NOMO-1 treated with dmso at 0.1 percent for 144 hours (cell line): ENCODE measurements at regions not wholly inside any gene's neighbourhood (a gene's known extent, or its start where the extent isn't known, plus 50 kb on each side); places are given as distances from the start of the nearest gene placed in this dataset.

Source experiments
- DNase-seq: peaks from one replicate; lab custom pipeline; 2025; ENCODE audit not compliant: unreplicated experiment; lab: John Stamatoyannopoulos, UW

DNA sequence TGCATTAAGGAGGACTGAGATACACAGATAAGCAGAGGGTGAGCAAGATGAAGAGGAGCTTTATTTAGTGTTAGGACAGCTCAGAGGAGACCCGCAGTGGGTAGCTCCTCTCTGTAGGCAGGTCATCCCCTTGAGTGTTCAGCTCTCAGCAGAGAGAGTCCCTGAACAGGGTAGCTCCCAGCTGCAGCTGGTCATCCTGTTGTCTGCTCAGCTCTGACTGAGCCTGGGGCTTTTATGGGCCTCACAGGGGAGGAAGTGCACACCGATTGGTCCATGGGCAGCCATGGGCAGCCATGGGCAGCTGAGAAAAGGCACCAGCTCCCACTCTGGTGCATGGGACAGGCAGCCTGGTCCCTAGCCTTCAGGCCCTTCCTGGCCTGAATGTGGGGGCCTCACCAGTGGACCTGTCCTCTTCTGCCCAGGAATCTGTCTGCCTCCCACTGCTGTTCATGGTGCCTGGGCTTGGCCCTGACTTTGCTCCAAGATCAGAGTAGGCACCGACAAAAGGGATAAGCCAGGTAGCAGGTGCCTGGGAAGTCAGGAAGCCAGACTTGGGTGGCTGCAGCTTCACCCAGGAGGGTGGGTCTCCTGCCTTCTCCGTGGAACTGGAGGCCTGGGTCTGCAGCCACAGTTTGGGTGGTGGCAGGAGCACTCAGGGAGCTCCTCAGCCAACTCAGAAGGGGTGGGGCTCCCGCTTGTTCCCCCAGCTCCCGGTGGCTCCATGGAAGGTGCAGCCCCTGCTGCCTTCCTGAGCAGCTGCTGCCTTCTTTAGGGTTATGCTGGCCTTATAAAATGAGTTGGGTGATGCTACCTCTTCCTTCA is 54.7 kb downstream of the MYEOV start:
- no peak for DNase-seq

DNA sequence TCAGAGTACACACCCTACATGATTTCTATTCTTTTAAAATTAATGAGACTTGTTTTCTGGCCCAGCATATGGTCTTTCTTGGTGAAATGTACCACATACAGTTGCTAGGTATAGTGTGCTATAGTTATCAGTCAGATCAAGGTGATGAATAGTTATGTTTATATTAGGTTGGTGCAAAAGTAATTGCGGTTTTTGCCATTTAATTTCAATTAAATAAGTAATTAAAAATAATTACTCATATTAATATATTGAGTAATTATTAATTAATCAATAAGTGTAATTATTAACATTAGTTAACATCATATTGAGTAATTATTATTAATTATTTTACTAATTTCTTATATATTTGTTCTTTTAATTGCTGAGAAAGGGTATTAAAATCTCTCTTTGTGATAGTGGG is 56.1 kb downstream of the MYEOV start:
- DNase-seq = no peak

DNA sequence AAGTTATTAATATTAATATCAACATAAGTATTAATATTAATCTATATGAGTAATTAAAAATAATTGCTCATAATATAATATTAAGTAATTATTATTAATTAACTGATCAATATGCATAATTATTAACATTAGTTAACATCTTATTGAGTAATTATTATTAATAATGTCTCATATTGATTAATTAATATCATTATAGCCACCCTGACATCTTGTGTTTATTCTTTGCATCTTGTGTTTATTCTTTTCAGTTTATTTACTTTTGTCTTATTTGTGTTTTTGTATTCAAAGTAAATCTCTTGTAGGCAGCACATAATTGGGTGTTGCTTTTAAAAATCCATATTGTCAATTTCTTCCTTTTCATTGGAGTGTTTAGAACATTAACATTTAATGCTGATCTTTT is 56.6 kb downstream of the MYEOV start:
- no peak for DNase-seq

DNA sequence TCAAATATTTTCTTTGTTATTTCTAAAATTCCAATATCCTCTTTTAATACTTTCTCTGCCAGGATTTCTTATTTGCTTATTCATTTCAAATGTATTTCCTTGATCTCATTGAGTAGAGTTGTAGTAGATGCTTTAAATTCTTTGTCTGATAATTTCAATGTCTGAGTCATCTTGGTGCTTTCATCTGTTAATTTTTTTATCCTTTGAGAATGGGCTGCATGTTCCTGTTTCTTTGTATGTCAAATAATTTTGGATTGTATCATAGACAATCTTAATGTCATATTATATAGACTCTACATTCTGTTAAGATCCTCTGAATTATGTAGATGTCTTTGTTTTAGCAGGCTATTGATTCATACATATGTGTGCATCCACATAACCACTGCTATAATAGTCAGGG is 57.5 kb downstream of the MYEOV start:
- no peak for DNase-seq

DNA sequence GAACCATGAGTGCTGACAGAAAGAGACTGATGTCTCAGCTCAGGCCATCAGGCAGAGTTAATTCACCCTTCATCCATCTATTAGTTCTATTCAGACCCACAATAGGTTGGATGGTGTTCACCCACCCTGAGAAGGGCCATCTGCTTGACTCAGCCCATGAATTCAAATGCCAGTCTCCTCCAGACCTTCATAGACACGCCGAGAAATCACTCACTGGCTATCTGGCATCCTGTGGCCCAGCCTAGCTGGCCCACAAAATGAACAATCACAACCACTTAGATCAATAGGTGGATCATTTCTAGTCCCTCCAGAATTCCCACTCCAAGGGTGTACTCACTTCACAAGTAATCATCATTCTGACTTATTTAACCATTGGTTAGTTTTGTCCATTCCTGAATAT is 58.2 kb downstream of the MYEOV start:
- DNase-seq = no peak

DNA sequence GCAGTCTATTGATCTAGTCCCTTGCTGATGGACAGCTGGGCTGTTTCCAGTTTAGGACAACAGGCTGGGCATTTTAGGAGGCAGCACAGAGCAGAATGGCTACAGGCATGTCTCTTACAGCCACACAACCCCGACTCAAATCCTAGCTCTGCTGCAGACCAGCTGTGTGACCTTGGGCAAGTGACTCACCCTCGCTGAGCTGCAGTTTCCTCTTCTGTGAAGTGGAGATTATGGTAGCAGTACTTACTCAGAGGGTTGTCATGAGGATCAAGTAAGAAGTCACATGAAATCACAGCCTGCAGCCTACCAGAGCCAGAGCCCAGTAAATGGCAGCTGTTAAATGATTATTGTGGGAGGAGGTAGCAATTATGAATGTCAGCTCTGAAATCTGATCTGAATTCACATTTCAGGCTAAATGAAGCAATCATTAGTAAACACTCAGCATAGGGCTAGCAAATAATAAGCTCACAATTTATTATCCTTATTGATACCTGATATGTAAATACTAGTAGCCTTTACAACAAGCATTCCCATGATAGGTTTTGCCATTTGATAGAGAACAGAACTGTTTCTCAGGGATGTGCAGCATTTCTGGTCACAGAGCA is 58.9 kb downstream of the MYEOV start:
- no peak for DNase-seq

DNA sequence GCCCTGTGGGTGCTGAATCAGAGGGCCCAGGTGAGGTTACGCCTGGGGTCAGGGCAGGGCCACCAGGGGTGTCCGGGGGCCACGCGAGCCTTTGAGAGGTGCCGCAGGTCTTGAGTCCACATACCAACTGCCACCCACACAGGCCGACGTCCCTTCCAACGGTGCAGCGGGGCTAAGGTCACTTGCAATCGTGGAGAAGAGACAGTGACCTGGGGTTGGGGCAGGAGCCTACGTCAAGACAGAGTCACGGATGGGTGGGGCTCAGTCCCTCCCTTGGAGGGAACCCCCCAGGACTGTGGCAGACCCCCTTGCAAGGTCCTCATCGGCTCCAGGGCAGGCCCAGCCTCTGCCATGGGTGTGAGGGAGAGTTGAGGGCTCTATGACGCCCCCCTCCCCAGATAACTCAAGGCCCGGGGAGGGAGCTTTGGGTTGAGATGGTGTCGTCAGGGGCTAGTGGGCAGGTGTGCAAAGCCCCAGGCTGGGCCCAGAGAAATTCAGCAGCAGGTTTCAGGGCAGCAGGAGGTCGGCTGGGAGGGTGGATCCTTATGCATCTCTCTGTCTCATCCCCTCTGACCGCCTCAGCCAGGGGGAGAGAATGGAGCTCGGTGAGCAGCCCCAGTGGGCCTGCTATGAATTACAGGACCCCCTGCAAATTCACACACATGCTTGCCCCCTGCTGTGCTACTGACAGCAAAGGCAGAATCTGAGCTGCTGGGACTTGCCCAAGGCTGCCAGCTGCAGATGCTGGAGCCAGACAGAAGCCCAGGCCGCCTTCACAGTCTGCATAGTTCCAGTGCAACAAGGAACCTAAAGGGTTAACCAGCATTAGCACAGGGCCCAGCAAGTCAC is 60.0 kb downstream of the MYEOV start:
- no peak for DNase-seq

DNA sequence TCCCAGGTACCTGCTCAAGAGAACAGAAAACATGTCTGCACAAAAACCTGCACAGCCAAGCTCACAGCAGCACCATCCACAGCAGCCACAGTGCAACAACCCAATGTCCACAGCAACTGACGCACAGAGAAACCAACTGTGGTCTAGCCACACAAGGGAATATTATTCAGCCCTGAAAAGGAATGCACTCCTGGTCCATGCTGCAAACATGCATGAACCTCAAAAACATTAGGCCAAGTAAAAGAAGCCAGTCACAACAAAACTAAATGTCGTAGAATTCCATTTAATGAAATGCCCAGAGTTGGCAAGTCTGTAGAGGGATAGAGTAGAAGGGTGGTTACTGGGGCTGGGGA is 60.6 kb downstream of the MYEOV start:
- no peak for DNase-seq

DNA sequence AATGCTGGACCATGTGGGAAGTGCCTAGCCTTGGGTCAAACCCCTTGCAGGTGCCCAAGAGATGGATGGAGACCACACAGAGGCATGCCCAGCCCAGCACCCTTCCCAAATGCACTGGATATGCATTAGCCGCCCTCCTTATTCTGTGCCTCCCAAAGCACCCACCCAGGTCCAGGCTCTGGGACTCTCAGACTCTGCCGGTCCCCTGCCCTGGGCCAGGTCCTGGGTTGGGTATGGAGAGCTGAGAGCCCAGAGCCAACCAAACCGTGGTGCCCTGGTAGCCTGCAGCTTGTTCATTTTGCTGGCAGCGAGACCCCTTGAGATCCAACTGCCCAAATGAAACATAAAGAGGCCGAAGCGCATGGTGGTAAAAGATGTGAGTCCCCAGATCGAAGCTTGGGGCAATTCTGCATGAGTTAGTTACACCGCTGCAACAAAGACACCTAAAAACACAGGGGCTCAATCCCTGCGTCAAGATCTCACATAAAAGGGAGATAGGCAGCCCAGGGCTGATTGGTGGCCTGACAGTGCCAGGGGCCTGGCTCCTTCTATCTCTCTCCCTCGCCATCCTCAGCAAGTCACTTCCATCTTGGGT is 61.5 kb downstream of the MYEOV start:
- DNase-seq = no peak

DNA sequence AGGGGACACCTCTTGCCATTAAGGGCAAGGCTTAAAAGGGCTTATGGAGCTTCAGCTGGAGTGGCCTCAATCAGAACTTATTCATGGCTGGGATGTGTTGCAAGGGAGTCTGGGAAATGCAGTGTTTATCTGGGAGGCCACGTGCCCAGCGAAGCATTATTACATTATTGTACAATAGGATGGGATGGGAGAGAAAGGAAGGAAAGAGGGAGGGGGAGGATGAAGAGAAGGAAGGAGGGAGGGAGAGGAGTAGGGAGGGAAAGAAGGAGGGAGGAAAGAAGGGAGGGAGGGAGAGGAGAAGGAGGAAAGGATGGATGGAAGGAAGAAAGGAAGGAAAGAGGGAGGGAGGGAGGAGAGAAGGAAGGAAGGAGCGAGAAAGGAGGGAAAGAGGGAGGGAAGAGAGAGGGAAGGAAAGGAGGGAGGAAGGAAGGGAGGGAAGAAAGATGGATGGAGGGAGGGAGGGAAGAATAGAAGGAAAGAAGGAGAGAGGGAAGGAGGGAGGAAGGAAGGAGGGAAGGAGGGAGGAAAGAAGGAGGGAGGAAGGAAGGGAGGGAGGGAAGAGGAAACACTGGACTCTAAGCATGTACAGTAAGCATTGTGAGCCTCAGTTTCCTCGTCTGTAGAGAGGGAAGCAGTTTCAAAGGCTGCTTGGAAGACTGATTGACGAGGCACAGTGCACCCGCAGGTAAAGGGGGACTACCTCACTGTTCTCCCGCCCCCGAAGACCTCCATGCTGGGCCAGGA is 62.2 kb downstream of the MYEOV start:
- DNase-seq = no peak

DNA sequence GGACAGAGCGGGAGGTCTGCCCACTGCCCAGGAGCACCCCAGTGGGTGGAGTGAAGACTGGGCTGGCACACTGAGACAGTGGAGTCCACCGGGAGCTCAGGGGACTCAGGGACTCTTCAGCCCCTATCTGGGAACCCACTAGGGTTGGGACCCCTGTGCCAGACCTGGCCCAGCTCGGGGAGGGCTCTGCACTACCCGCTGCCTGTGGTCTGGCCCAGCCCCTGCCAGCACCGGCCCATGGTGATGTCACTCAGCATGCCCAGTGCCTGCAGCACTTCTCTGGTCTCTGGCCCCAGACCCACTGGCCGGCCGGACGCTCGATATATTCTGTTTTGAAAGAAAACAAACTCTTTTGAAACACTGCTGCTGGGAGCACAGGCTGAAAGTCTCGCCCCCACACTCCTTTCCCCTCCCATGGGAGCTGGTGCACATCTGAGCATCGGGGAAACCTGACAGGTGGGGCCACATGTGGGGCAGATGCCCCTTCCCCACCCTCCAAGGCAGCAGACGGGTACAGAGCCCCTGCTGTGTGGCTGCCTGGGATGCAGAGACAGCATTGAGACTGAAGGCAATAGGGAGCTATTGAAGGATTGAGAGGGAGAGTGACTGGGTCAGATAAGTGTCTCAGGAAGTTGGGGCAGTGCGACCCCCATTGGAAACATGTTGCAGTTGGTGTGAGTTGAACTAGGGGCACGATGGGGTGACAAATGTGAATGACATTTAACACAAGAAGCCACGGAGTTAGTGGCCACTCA is 62.9 kb downstream of the MYEOV start:
- DNase-seq = no peak

DNA sequence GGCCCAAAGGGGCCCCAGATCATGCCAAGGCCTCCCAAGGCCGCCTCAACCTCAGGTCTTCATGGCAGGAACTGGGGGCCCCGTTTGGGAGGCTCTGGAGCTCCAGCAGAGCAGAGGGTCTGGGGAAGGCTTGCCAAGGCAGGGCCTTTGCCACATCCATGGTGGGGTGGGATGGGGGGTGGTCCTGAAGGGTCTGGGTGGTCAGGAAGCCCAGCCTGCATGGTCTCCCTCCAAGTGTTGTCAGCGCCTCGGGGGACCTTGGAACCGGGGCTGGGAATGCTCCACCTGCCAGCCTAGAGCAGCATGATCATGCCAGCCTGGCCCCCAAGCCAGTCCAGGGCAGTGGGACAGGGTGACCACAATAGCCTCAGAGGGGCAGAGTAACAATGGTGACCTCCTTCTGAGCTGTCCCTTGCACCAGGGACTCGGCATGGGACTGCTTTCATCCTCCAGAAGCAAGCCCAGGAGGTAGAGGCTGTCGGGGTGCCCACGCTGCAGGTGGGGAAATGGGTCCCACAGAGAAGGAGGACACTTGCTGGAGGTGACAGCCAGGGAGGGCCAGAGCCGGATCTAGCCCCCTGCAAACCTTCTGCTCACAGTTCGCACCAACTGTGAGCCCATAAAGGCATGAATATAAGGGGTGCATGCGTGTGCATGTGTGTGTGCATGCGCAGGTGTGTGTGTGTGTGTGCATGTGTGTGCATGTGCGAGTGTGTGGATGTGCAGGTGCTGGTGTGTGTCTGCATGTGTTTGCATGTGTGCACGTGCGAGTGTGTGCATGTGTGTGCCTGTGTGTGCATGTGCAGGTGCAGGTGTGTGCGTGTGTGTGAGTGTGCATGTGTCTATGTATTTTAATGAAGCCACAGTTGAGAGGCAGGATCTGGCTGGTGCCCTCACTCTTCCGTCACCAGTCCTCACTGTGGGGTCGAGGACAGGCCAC is 63.8 kb downstream of the MYEOV start:
- no peak for DNase-seq

DNA sequence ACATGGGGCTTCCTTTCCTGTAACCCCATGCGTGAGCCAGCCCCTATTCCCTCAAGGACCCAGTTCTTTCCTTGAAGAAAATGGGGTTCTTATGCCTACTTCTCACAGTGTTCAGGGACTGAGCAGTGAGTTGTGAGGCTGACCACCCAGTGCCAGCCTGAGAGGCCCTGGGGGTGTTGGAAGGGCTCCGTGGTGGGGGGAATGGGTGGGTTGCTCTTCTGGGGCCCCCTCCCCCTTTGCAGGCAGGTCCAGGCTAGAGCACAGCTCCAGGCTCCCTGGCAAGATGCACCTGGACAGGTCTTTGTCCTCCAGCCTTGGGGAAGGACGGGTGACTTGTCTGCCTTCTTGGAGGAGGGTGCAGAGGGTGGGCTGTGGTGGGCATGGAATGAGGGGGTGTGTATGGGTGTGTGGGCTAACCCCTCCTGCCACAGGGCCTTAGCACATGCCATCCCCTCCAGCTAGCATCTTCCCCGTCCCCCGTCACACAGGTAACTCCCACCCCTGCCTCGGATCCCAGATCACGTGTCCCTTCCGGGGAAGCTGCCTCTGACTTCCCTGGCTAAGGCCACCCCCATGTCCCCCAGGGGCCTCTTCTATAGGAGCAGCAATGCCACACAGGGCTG is 64.6 kb downstream of the MYEOV start:
- no peak for DNase-seq

DNA sequence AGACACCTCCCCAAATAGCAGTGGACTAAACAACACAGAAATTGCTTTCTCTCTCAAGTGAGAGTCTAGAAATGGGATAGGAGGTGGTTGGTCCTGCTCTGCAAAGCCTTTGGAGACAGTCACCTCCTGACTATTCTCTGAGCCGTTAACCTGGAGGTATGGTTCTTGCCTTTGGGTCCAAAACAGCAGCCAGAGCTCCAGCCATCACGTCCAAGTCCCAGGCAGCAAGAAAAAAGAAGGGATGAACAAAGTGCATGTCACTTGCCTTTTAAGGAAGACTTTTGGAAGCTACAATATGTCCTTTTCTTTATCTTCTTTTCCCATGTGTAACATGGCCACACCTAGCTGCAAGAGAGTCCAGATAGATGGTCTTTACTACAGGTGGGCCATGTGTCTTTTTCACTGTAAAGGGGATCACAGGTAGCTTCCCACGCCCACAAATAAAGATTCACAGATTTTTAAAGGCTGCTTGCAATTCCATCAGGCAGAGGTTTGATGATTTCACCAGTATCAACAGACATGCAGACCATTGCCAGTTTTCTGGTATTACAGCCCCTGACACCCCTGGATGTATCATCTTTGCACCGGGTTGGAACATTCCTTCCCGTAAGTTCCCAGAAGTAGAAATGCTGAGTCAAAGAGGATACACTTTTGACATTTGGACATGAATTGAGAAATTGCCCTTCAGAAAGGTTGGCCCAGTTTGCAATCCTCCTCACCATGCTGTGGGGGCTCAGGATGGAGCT is 66.0 kb downstream of the MYEOV start:
- DNase-seq = no peak

DNA sequence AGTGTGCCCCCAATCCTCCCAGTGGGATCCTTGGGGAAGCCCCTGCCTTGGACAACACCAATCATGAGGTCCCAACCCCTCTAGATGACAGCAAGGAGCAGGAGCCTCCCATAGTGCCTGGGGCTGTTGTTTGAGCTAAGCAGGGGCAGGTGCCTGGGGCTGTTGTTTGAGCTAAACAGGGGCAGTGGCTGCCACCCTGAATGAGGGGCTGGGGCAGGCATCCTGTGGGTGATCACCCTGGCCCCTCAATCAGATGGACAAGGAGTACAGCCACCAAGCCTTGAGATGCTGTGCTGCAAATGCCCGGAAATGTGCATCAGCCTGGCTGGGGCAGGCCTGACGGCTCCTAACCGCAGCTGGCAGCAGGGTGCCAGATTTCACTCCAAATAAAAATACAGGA is 66.7 kb downstream of the MYEOV start:
- DNase-seq = no peak

DNA sequence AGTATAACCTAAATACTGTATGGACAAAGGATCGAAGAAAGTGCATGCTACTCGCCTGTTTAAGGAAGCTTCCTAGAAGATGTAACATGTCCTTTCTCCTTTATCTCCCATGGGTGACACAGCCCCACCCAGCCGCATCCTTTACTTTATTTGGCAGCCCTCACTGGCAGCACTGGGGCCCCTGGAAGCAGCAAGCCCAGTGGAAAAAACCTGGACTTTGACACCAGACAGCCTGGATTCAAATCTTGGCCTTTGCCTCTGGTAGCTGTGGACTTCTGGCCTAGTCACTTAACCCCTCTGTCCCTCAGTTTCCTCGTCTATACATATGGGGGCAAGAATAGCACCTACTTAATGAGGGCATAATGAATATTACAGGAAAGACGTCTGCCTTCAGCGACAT is 67.1 kb downstream of the MYEOV start:
- DNase-seq = no peak

DNA sequence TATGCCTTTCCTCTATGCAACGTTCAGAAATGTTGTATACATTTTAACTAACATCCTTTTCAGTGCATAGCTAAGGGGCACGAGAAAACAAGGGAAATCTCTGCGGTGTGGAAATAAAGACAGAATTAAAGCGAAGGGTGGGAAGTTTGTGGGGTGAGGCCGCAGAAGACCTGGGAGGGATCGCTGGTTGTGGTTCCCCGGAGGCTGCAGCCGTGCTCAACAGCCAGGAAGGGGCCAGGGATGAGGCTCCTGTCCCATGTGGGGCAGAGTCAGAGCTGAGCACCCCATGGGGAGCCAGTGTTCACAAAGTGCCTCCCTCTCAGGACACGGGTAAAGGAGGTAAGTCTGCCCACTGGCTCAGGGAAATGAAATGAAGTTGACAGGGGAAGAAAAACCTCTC is 67.5 kb downstream of the MYEOV start:
- DNase-seq = no peak

DNA sequence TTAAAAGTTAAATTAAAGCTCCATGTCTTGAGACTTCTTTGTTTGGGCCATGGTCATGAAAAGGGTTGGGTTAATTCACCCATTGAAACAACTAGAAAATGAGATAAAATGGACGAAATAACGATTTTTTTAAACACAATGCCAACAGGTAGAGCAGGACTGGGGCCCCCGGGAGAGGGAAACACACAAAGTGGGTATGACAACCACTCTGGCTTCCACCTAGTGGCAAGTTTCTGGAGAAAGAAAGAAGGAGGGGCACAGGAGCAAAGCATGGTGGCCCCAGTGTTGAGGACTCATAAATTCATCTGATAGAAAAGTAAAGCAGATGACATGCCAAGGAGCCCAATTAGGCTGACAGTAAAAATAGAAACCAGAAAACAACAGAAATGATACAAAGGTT is 68.4 kb downstream of the MYEOV start:
- no peak for DNase-seq
